Tibial nerve (tissue), 4 donors: ENCODE measurements at regions not wholly inside any gene's neighbourhood (a gene's known extent, or its start where the extent isn't known, plus 50 kb on each side); places are given as distances from the start of the nearest gene placed in this dataset.

Experiments
- DNase-seq, 2 donors: peaks; one replicate each; pipeline ENCODE4 v3.0.0-alpha.2; 2019; ENCODE audit warnings: low spot score in 2 of 2
- H3K27ac ChIP-seq, 4 donors: fragments of 200-600 bp; sonication (generic) in 3 of 4; one replicate each; pipeline ENCODE4 v1.5.1; 2017 to 2019; ENCODE audit warnings: mild to moderate bottlenecking in 1 of 4
- H3K27me3 ChIP-seq, 2 donors: fragments of 200-600 bp; sonication (generic) in 1 of 2; one replicate each; pipeline versions ENCODE4 v1.5.1 to v1.6.0; 2017 to 2019
- H3K36me3 ChIP-seq, 3 donors: fragments of 200-600 bp; sonication (generic); one replicate each; pipeline ENCODE4 v1.5.1; 2018 to 2019
- H3K4me1 ChIP-seq, 4 donors: fragments of 200-600 bp; sonication (generic) in 3 of 4; one replicate each; pipeline ENCODE4 v1.5.1; 2017 to 2019
- H3K4me3 ChIP-seq, 4 donors: fragments of 200-600 bp; sonication (generic) in 3 of 4; one replicate each; pipeline ENCODE4 v1.5.1; 2017 to 2019; ENCODE audit warnings: mild to moderate bottlenecking in 1 of 4, moderate library complexity in 1 of 4
- H3K9me3 ChIP-seq, 4 donors: fragments of 200-600 bp; sonication (generic) in 3 of 4; one replicate each; pipeline ENCODE4 v1.5.1; 2017 to 2019
- CTCF ChIP-seq, 5 experiments: fragments of 200-600 bp in 3 of 5; fragments of 450-650 bp in 2 of 5; sonication (generic) in 3 of 5; IDR thresholded peaks; one replicate each; pipeline ENCODE4 v1.5.1; 2016 to 2019; ENCODE audit warnings: antibody characterized with exemption in 5 of 5, mild to moderate bottlenecking in 3 of 5, moderate library complexity in 2 of 5
- EP300 ChIP-seq, 2 donors: sonication (generic); formaldehyde crosslinking; IDR thresholded peaks; one replicate each; pipeline ENCODE4 v1.6.1; 2017; ENCODE audit warnings: antibody characterized with exemption in 2 of 2, mild to moderate bottlenecking in 1 of 2
- POLR2A ChIP-seq, 2 donors: fragments of 450-650 bp; IDR thresholded peaks; one replicate each; pipeline ENCODE4 v1.6.1; 2017; ENCODE audit warnings: antibody characterized with exemption in 2 of 2, mild to moderate bottlenecking in 2 of 2, moderate library complexity in 2 of 2
- WGBS, 2 donors: methylation state at CpG; one replicate each; pipeline ENCODE4 v1.1.5; 2018; 5-methylcytosine and 5-hydroxymethylcytosine counted together

- peaks cover 0 to 4% of the 10 kb centered on the region in 2 donors for H3K27me3 ChIP-seq
- TF ChIP-seq CTCF (IDR thresholded peaks at IDR 0.05) (no peak), EP300 (IDR thresholded peaks at IDR 0.05) (no peak), POLR2A (IDR thresholded peaks at IDR 0.05) (no peak)
- 77 to 80% methylated on average over 11 to 16 of the region's 16 CpGs for WGBS, 2 donors
- no peaks in the 10 kb centered on the region for H3K9me3 ChIP-seq
- H3K4me3 ChIP-seq = no peak overlapping the region
- H3K4me1 ChIP-seq = peaks cover 0 to 10% (median 0%) of the 10 kb centered on the region in 4 donors
- H3K27ac ChIP-seq = no peak overlapping the region
- H3K36me3 ChIP-seq = no peaks in the 10 kb centered on the region
- no peak for DNase-seq
These were observed 163.6 kb upstream of the B3GAT1 start for GRCh38 chr11:134575504-134576230.

- no peaks in the 10 kb centered on the region for H3K36me3 ChIP-seq
- peak overlapping the region in 1 of 4 donors; percentile 63 for H3K27ac ChIP-seq
- TF ChIP-seq CTCF (IDR thresholded peaks at IDR 0.05) (no peak), EP300 (IDR thresholded peaks at IDR 0.05) (no peak), POLR2A (IDR thresholded peaks at IDR 0.05) (no peak)
- no peaks in the 10 kb centered on the region for H3K27me3 ChIP-seq
- no peaks in the 10 kb centered on the region for H3K9me3 ChIP-seq
- peaks cover 0 to 10% (median 0%) of the 10 kb centered on the region in 4 donors for H3K4me1 ChIP-seq
- no peak for DNase-seq
- no peak overlapping the region for H3K4me3 ChIP-seq
- 86 to 90% methylated on average over 8 of the region's 8 CpGs for WGBS, 2 donors
These were observed 162.9 kb upstream of the B3GAT1 start for GRCh38 chr11:134574947-134575346.

GRCh38 chr11:134574425-134574824 is 162.4 kb upstream of the B3GAT1 start:
- H3K4me1 ChIP-seq = peaks cover 0 to 10% (median 0%) of the 10 kb centered on the region in 4 donors
- DNase-seq = no peak
- WGBS, 2 donors = 94 to 98% methylated on average over 7 of the region's 7 CpGs

GRCh38 chr11:134573857-134574256 is 161.8 kb upstream of the B3GAT1 start:
- no peaks in the 10 kb centered on the region for H3K27me3 ChIP-seq
- peak overlapping the region in 1 of 4 donors; percentile 63 for H3K27ac ChIP-seq
- WGBS, 2 donors = 42% methylated on average over 10 of the region's 10 CpGs
- TF ChIP-seq POLR2A (IDR thresholded peaks at IDR 0.05) = no peak
- TF ChIP-seq EP300 (IDR thresholded peaks at IDR 0.05) = peak in 1 of 2 donors; percentile 75
- H3K4me1 ChIP-seq = peaks cover 0 to 10% (median 0%) of the 10 kb centered on the region in 4 donors
- no peaks in the 10 kb centered on the region for H3K36me3 ChIP-seq
- no peak for DNase-seq
- no peaks in the 10 kb centered on the region for H3K9me3 ChIP-seq
- H3K4me3 ChIP-seq = no peak overlapping the region

More at GRCh38 chr11:134574425-134574824, 162.4 kb upstream of the B3GAT1 start:
- TF ChIP-seq CTCF (IDR thresholded peaks at IDR 0.05) (no peak), EP300 (IDR thresholded peaks at IDR 0.05) (no peak)
- H3K27ac ChIP-seq = peak overlapping the region in 1 of 4 donors; percentile 63
- no peaks in the 10 kb centered on the region for H3K9me3 ChIP-seq
- H3K36me3 ChIP-seq = no peaks in the 10 kb centered on the region
- H3K27me3 ChIP-seq = no peaks in the 10 kb centered on the region
- H3K4me3 ChIP-seq = no peak overlapping the region

GRCh38 chr11:134572741-134573675 is 161.0 kb upstream of the B3GAT1 start:
- Histone ChIP-seq H3K9me3 (no peaks in the 10 kb centered on the region), H3K27ac (peak overlapping the region in 2 of 4 donors; percentile 63 to 74), H3K4me3 (no peak overlapping the region), H3K36me3 (no peaks in the 10 kb centered on the region), H3K4me1 (peaks cover 0 to 10% (median 0%) of the 10 kb centered on the region in 4 donors), H3K27me3 (no peaks in the 10 kb centered on the region)
- peak in 1 of 2 donors; percentile 4 for DNase-seq
- 55 to 62% methylated on average over 20 to 22 of the region's 22 CpGs for WGBS, 2 donors
- TF ChIP-seq EP300 (IDR thresholded peaks at IDR 0.05) (no peak), CTCF (IDR thresholded peaks at IDR 0.05) (no peak), POLR2A (IDR thresholded peaks at IDR 0.05) (no peak)
